ENCODE measurements at regions not wholly inside any gene's neighbourhood (a gene's known extent, or its start where the extent isn't known, plus 50 kb on each side); places are given as distances from the start of the nearest gene placed in this dataset.

DNA sequence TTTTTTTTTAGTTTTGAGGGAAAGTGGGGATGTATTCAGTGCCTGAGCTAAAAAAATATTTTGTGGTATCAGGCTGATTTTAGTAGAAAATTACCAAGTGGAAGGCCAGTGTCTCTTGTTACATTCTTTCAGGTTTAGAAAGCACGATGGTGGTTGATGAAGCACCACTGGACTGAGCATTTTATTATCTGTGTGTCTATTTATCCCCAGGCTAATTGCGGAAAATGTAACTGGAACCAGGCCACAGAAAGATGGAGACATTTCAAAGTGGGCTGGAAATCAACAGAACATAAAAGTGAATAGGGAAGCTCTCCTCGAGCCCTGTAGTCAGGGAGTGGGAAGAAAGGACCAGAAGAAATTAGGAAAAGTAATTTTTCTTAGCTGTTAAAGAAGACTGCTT lies 261.0 kb downstream of the STK31 start:
- Mint-ChIP-seq H3K27me3 (peaks cover 2% of the 10 kb centered on the region), H3K36me3 (ENCODE audit: low read depth) (no peaks in the 10 kb centered on the region), H3K27ac (no peak overlapping the region), H3K9me3 (peaks cover 4% of the 10 kb centered on the region), H3K4me1 (peaks cover 9% of the 10 kb centered on the region), H3K4me3 (no peak overlapping the region)
- intact Hi-C loops (cut with micrococcal nuclease) = no loop called here
- DNase-seq = no peak

DNA sequence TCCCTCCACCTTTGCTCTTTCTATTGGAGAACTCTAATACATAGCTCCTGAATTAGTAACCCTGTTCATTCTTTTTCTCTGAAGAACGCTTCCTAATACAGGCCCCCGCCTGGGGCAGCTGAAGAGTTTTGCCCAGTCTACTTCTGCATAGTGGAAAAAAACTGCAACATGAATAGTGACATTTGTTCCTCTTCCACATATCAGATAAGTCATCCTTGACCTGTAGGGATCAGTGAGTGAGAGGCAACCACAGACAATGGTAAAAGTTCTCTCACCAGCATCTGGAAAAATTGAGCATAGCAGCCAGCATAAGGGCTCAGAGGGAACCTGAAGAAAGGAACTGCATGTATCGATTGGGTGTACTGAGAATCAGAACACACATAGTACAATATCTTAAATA lies 262.0 kb downstream of the STK31 start:
- H3K36me3 Mint-ChIP-seq (ENCODE audit: low read depth) = no peaks in the 10 kb centered on the region
- intact Hi-C loops (cut with micrococcal nuclease) = no loop called here
- peaks cover 2% of the 10 kb centered on the region for H3K27me3 Mint-ChIP-seq
- no peaks in the 10 kb centered on the region for H3K9me3 Mint-ChIP-seq
- H3K4me3 Mint-ChIP-seq = no peak overlapping the region
- peaks cover 9% of the 10 kb centered on the region for H3K4me1 Mint-ChIP-seq
- no peak for DNase-seq
- H3K27ac Mint-ChIP-seq = no peak overlapping the region

DNA sequence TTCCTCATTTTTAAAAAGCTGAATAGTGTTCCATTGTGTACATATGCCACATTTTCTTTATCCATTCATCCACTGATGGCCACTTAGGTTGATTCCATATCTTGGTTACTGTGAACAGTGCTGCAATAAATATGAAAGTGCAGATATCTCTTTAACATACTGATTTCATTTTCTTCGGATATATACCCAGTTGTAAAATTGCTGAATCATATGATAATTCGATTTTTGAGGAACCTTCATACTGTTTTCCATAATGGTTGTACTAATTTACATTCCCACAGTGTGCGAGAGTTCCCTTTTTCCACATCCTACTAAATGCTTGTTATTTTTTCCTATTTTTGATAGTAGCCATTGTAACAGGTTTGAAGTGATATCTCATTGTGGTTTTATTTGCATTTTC lies 263.2 kb downstream of the STK31 start:
- Mint-ChIP-seq H3K9me3 (no peaks in the 10 kb centered on the region), H3K4me1 (peaks cover under 1% of the 10 kb centered on the region), H3K4me3 (no peak overlapping the region), H3K27me3 (peaks cover 2% of the 10 kb centered on the region), H3K36me3 (ENCODE audit: low read depth) (no peaks in the 10 kb centered on the region), H3K27ac (no peak overlapping the region)
- DNase-seq = no peak
- intact Hi-C loops (cut with micrococcal nuclease) = no loop called here

DNA sequence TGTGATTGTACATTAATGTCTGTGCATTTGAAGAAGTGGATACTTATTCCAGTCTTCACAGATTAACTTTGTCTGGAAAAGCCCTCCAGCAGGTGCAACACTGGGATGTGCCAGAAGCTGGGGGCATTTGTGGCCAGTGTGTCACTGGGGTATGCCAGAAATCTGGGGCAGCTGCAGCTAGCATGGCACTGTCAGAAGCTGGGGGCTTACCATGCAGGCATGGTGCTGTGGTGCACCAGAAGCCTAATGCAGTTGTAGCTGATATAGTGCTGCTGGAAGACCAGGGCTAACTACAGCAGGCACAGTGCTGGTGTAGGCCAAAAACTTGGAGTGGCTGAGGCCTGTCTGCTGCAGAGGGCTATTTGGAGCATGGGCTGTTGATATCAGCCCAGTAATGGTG lies 270.1 kb downstream of the STK31 start:
- DNase-seq = no peak
- no peaks in the 10 kb centered on the region for H3K4me1 Mint-ChIP-seq
- no peak overlapping the region for H3K27ac Mint-ChIP-seq
- intact Hi-C loops (cut with micrococcal nuclease) = no loop called here
- H3K9me3 Mint-ChIP-seq = peaks cover 25% of the 10 kb centered on the region
- H3K36me3 Mint-ChIP-seq (ENCODE audit: low read depth) = no peaks in the 10 kb centered on the region
- H3K4me3 Mint-ChIP-seq = no peak overlapping the region
- H3K27me3 Mint-ChIP-seq = peaks cover 2% of the 10 kb centered on the region

DNA sequence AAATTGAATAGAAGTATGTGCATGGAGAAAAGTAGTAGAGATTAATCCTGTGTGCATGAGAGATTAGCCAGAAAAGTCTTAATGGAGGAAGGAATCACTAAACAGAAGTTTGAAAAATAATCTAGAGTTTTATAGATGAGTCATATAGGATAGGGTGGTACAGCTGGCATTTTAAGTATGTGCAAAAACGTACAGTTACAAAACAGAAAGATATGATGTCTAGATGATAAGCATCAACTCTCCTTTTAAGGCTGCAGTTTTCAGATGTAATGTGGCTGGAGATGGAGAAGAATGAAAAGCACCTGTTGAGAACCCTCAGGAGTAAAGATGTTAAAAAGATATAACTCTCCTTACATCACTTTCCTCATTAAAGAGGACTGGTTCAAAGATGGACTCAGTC lies 271.3 kb downstream of the STK31 start:
- H3K27ac Mint-ChIP-seq = no peak overlapping the region
- peaks cover 2% of the 10 kb centered on the region for H3K27me3 Mint-ChIP-seq
- DNase-seq = no peak
- intact Hi-C loops (cut with micrococcal nuclease) = no loop called here
- no peaks in the 10 kb centered on the region for H3K4me1 Mint-ChIP-seq
- H3K36me3 Mint-ChIP-seq (ENCODE audit: low read depth) = no peaks in the 10 kb centered on the region
- peaks cover 25% of the 10 kb centered on the region for H3K9me3 Mint-ChIP-seq
- no peak overlapping the region for H3K4me3 Mint-ChIP-seq

DNA sequence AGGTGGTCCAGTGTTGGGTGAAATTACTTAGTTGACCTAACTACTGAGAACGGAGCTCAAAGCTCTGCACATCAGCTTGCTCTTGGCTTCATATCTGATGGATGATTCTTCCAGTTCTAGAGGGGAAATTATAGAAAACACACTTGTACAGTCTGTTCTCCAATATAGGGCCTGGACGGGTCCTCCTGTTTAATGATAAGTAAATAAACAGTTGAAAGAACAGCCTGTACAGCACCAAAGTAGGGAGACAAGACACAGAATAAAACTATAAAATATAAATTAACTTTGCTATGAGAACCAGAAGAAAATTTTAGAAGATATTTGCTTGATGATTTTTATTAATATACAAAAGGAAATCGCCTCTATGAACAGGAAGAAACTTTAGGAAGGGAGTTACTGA lies 271.7 kb downstream of the STK31 start:
- Mint-ChIP-seq H3K4me3 (no peak overlapping the region), H3K27ac (no peak overlapping the region), H3K36me3 (ENCODE audit: low read depth) (no peaks in the 10 kb centered on the region), H3K9me3 (peaks cover 25% of the 10 kb centered on the region), H3K4me1 (no peaks in the 10 kb centered on the region), H3K27me3 (peaks cover 2% of the 10 kb centered on the region)
- intact Hi-C loops (cut with micrococcal nuclease) = no loop called here
- no peak for DNase-seq

DNA sequence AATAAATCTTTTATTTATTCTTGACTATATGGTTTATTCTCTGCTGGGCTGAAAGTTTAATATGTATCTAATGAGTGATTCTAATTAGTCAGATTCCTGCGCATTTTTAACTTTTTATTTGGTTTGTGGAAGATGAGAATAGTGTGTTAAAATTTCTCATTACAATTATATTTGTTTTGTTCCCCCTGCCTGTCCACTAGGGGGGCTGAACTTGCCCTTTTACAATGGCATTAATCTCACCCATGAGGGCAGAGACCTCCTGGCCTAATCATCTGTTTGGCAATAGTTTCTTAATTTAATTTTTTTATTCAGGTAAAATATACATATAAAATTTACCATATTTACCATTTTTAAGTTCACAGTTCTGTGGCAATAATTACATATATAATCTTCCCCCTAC lies 278.5 kb upstream of the NPY start:
- intact Hi-C loops (cut with micrococcal nuclease) = no loop called here
- Mint-ChIP-seq H3K27me3 (no peaks in the 10 kb centered on the region), H3K9me3 (peaks cover 4% of the 10 kb centered on the region)

DNA sequence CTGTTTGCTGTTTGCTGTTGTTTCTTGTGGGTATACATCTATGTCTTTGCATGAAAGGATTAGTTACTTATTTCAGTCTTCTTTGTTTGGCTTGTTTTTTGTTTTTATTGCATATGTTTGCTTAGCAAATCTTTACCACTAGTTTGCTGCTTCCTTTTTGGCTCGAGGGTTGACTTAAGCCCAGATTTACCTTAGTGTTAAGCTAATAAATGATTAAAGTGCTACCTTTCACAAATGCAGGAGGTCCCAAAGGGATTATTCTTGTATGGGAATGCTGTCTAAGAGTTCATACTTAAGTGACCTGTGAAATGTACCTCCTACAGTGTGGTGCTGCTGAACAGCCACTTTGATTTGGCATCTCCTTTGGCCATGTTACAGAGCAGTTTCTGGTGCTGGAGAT lies 273.5 kb upstream of the NPY start:
- Mint-ChIP-seq H3K27me3 (no peaks in the 10 kb centered on the region), H3K27ac (no peak overlapping the region), H3K9me3 (peaks cover 5% of the 10 kb centered on the region), H3K36me3 (ENCODE audit: low read depth) (no peaks in the 10 kb centered on the region), H3K4me1 (no peaks in the 10 kb centered on the region), H3K4me3 (no peak overlapping the region)
- DNase-seq = no peak
- intact Hi-C loops (cut with micrococcal nuclease) = no loop called here

More for the DNA sequence above, 278.5 kb upstream of the NPY start:
- H3K4me3 Mint-ChIP-seq = no peak overlapping the region
- no peak for DNase-seq
- no peaks in the 10 kb centered on the region for H3K4me1 Mint-ChIP-seq
- H3K27ac Mint-ChIP-seq = no peak overlapping the region
- H3K36me3 Mint-ChIP-seq (ENCODE audit: low read depth) = no peaks in the 10 kb centered on the region

DNA sequence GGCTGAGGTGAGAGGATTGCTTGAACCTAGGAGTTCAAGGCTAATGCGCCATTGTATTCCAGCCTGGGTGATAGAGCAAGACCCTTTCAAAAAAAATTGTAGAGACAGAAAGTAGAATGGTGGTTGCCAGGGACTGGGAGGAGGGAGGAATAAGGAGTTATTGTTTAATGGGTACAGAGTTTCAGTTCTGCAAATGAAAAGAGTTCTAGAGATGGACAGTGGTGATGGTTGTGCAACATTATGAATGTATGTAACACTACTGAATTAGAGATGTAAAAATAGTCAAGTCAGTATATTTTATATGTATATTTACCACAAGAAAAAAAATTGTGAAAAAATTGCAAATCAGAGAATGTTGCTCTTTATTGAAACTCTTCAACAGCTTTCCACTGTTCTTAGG lies 266.5 kb upstream of the NPY start:
- H3K36me3 Mint-ChIP-seq (ENCODE audit: low read depth) = no peaks in the 10 kb centered on the region
- no peak for DNase-seq
- no peaks in the 10 kb centered on the region for H3K9me3 Mint-ChIP-seq
- H3K27me3 Mint-ChIP-seq = peaks cover 1% of the 10 kb centered on the region
- no peak overlapping the region for H3K27ac Mint-ChIP-seq
- no peaks in the 10 kb centered on the region for H3K4me1 Mint-ChIP-seq
- no peak overlapping the region for H3K4me3 Mint-ChIP-seq
- intact Hi-C loops (cut with micrococcal nuclease) = no loop called here

DNA sequence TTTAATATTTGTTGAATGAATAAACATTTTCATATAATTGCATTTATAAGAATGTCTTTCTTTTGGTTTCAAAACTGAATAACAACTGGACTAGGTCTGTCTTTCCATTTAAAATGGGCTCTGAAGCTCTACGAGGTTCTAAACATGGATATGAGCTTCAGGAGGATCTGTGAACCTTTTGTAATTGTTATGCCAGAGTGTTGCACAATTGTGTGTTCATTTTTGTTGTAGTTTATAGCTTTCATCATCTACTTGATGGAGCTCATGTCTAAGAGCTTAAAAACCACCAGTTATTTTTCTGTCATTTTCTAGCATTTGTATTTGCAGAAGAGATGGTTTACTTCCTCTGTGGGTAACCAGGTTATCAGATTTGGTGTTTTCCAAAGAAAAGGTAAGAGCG lies 265.7 kb upstream of the NPY start:
- Mint-ChIP-seq H3K27ac (no peak overlapping the region), H3K4me3 (no peak overlapping the region), H3K27me3 (peaks cover 1% of the 10 kb centered on the region), H3K9me3 (no peaks in the 10 kb centered on the region), H3K4me1 (no peaks in the 10 kb centered on the region), H3K36me3 (ENCODE audit: low read depth) (no peaks in the 10 kb centered on the region)
- DNase-seq = no peak
- intact Hi-C loops (cut with micrococcal nuclease) = no loop called here

DNA sequence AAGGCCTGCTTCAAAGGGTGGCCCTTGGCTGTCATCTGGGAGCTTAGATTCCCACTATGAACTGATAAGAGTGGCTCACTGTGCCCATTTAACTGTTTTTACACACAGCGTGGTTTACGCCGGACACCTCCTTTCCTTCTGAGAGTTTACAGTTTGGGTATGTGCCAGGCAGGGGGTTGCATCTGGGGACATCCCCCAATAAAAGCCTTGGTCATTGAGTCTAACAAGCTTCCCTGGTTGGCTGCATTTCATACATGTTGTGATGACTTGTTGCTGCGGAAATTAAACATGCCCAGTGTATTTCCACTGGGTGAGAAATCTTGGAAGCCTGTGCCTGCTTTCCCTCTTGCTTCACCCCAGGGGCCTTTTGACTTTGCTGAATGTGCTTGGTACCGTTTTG lies 264.1 kb upstream of the NPY start:
- no peak overlapping the region for H3K27ac Mint-ChIP-seq
- no peaks in the 10 kb centered on the region for H3K4me1 Mint-ChIP-seq
- no peaks in the 10 kb centered on the region for H3K9me3 Mint-ChIP-seq
- H3K27me3 Mint-ChIP-seq = peaks cover 1% of the 10 kb centered on the region
- intact Hi-C loops (cut with micrococcal nuclease) = no loop called here
- no peaks in the 10 kb centered on the region for H3K36me3 Mint-ChIP-seq (ENCODE audit: low read depth)
- H3K4me3 Mint-ChIP-seq = no peak overlapping the region
- DNase-seq = no peak

DNA sequence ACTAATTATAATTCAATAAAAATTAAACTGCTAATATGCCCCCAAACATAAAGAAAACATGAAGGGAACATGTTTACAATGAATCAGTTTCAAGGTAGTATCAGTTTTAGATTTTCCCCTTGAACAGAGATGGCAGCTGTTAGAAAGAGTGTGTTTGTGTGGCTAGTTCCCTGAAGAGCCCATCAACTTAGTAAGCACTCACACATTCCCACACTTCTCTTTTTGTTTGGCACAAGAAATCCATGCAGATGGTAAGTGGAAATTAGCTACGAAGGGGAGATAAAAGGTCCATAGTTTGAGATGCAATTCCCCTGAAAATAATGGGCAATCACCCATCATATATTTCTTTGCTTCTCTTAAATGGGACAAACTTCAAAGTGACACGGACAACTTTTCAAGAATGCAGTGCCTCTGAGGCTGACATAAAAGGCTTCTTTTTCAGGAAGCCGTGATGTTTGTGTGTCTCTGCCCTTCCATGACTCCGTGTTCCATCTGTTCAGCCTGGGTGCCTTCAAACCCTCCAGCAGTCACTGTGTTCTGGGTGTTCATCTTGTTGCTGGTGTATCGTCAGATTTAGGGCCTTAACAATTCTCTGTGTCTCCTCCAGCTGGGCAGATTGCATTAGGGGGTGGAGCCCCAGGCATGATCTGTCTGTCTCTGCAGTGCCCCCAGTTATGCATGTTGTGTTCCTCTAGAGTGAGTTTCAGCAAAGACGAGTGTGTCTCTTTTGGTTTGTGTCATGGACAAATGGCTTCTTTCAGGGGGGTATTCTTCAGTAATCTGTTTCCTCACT lies 259.5 kb upstream of the NPY start:
- H3K27ac Mint-ChIP-seq = no peak overlapping the region
- no peaks in the 10 kb centered on the region for H3K9me3 Mint-ChIP-seq
- no peaks in the 10 kb centered on the region for H3K36me3 Mint-ChIP-seq (ENCODE audit: low read depth)
- no peaks in the 10 kb centered on the region for H3K4me1 Mint-ChIP-seq
- no peak for DNase-seq
- intact Hi-C loops (cut with micrococcal nuclease) = no loop called here
- no peak overlapping the region for H3K4me3 Mint-ChIP-seq
- H3K27me3 Mint-ChIP-seq = no peaks in the 10 kb centered on the region

DNA sequence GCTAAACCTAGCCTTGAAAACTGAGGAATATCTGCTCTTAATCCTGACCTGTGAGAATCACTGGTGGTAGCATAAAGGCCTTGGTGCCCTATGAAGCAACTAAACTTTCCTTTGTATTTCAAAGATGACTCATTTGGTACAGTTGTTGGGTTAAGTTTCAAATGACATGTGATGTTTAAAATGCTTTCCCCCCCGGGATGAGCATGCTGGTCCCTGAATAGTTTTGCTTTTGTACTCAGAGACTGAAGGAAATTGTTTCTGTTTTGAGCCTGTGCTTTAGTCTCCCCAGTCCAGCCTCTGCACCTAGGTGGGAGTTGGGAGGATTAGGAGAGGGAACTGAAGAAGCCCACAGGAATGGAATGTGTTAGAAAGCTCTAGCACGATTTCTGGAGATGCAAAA lies 258.9 kb upstream of the NPY start:
- Mint-ChIP-seq H3K27me3 (no peaks in the 10 kb centered on the region), H3K27ac (no peak overlapping the region), H3K4me1 (no peaks in the 10 kb centered on the region), H3K36me3 (ENCODE audit: low read depth) (no peaks in the 10 kb centered on the region), H3K4me3 (no peak overlapping the region), H3K9me3 (no peaks in the 10 kb centered on the region)
- no peak for DNase-seq
- intact Hi-C loops (cut with micrococcal nuclease) = no loop called here

DNA sequence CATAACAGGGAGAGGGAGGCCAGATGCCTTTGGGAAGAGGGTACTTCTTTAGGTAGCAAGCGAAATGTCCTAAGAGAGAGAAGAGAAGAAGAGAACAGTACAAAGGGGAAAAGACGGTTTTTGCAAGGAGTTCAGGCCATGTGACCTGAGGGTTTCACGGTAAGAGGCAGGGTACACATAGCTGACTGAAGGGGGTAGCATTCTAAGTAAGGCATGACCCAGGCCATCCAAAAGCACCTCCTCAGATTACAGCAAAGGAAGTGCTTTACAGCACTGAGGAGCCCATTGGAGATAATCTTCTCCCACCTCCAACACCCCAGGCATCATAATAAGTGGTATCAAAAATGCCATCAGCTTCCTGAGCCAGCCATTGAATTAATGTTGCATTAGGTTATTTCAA lies 258.2 kb upstream of the NPY start:
- Mint-ChIP-seq H3K27me3 (no peaks in the 10 kb centered on the region), H3K27ac (no peak overlapping the region), H3K36me3 (ENCODE audit: low read depth) (no peaks in the 10 kb centered on the region), H3K9me3 (no peaks in the 10 kb centered on the region), H3K4me1 (no peaks in the 10 kb centered on the region), H3K4me3 (no peak overlapping the region)
- intact Hi-C loops (cut with micrococcal nuclease) = no loop called here
- no peak for DNase-seq

DNA sequence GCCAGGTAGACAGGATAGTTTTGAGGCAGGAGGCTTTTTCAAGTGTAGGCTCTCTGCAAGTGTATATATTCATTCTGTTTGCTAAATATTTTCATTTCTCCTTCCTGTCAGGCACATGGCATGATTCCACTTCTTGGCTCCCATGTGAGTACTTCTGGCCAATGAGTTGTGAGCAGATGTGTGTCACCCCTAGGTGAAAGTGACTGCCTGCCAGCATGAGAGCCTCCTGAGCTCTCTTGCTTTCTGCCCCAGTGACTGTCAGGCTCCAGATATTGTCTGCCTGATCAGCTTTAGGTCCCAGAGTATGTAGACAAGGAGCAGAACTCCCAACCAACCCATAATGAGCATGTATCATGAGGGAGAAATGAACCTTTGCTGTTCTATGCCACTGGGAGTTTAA lies 257.6 kb upstream of the NPY start:
- no peaks in the 10 kb centered on the region for H3K4me1 Mint-ChIP-seq
- no peaks in the 10 kb centered on the region for H3K27me3 Mint-ChIP-seq
- DNase-seq = no peak
- H3K27ac Mint-ChIP-seq = no peak overlapping the region
- no peaks in the 10 kb centered on the region for H3K9me3 Mint-ChIP-seq
- intact Hi-C loops (cut with micrococcal nuclease) = no loop called here
- no peak overlapping the region for H3K4me3 Mint-ChIP-seq
- no peaks in the 10 kb centered on the region for H3K36me3 Mint-ChIP-seq (ENCODE audit: low read depth)

All from activated CD4-positive, alpha-beta T cell treated with anti-CD3 and anti-CD28 coated beads, Interleukin-2, amount 10 ng/mL, durations not matched to agents 24 days and 14 days (primary cell).